ENCODE measurements at regions not wholly inside any gene's neighbourhood (a gene's known extent, or its start where the extent isn't known, plus 50 kb on each side); places are given as distances from the start of the nearest gene placed in this dataset.

- no peaks in the 10 kb centered on the region for H3F3A ChIP-seq (ENCODE audit: insufficient read depth, low read length)
- no peaks in the 10 kb centered on the region for H3K9me3 ChIP-seq (ENCODE audit: low read length)
- no peaks in the 10 kb centered on the region for H4K20me1 ChIP-seq (ENCODE audit: insufficient read depth, low read length)
- no peaks in the 10 kb centered on the region for H3K36me3 ChIP-seq (ENCODE audit: insufficient read depth, low read length)
- no peaks in the 10 kb centered on the region for H3K9me2 ChIP-seq (ENCODE audit: low read depth, low read length)
- H3K4me2 ChIP-seq (ENCODE audit: low read length), result no peak overlapping the region
- TF ChIP-seq EZH2 (IDR thresholded peaks at IDR 0.05; ENCODE audit: borderline replicate concordance, low read length) (no peak), CTCF (IDR thresholded peaks at IDR 0.05; ENCODE audit: low read length) (no peak)
- H3K79me2 ChIP-seq (ENCODE audit: insufficient read depth, low read length), result no peaks in the 10 kb centered on the region
- no peak overlapping the region for H3K27ac ChIP-seq (ENCODE audit: low read depth, low read length, poor library complexity, severe bottlenecking)
- no peaks in the 10 kb centered on the region for H3K27me3 ChIP-seq (ENCODE audit: insufficient read depth, low read length)
- H3K4me1 ChIP-seq (ENCODE audit: insufficient read depth, low read length, severe bottlenecking), result no peaks in the 10 kb centered on the region
- no peak overlapping the region for H2AFZ ChIP-seq (ENCODE audit: low read length)
- no peak overlapping the region for H3K9ac ChIP-seq (ENCODE audit: low read length)
- no peak overlapping the region for H3K4me3 ChIP-seq (ENCODE audit: low read depth, low read length, poor library complexity, severe bottlenecking)
These were observed 180.6 kb upstream of the EEA1 start for GRCh38 chr12:93109551-93110203.

GRCh38 chr12:93111773-93112172, 182.7 kb upstream of the EEA1 start:
- Histone ChIP-seq H3K27ac (ENCODE audit: low read depth, low read length, poor library complexity, severe bottlenecking) (no peak overlapping the region), H3F3A (ENCODE audit: insufficient read depth, low read length) (no peaks in the 10 kb centered on the region), H3K9me3 (ENCODE audit: low read length) (no peaks in the 10 kb centered on the region), H3K4me3 (ENCODE audit: low read depth, low read length, poor library complexity, severe bottlenecking) (no peak overlapping the region), H2AFZ (ENCODE audit: low read length) (no peak overlapping the region), H3K27me3 (ENCODE audit: insufficient read depth, low read length) (no peaks in the 10 kb centered on the region), H3K4me2 (ENCODE audit: low read length) (no peak overlapping the region), H3K9me2 (ENCODE audit: low read depth, low read length) (no peaks in the 10 kb centered on the region), H3K79me2 (ENCODE audit: insufficient read depth, low read length) (no peaks in the 10 kb centered on the region), H3K9ac (ENCODE audit: low read length) (no peak overlapping the region), H3K36me3 (ENCODE audit: insufficient read depth, low read length) (no peaks in the 10 kb centered on the region), H3K4me1 (ENCODE audit: insufficient read depth, low read length, severe bottlenecking) (no peaks in the 10 kb centered on the region), H4K20me1 (ENCODE audit: insufficient read depth, low read length) (no peaks in the 10 kb centered on the region)
- no peak for TF ChIP-seq EZH2 (IDR thresholded peaks at IDR 0.05; ENCODE audit: borderline replicate concordance, low read length)

- no peak overlapping the region for H2AFZ ChIP-seq (ENCODE audit: low read length)
- H3K27ac ChIP-seq (ENCODE audit: low read depth, low read length, poor library complexity, severe bottlenecking), result no peak overlapping the region
These were observed 184.4 kb upstream of the EEA1 start for GRCh38 chr12:93113317-93114006.

More at GRCh38 chr12:93113317-93114006, 184.4 kb upstream of the EEA1 start:
- Histone ChIP-seq H3K4me1 (ENCODE audit: insufficient read depth, low read length, severe bottlenecking) (no peaks in the 10 kb centered on the region), H3K9me2 (ENCODE audit: low read depth, low read length) (no peaks in the 10 kb centered on the region), H3K4me3 (ENCODE audit: low read depth, low read length, poor library complexity, severe bottlenecking) (no peak overlapping the region), H3K79me2 (ENCODE audit: insufficient read depth, low read length) (no peaks in the 10 kb centered on the region), H3K36me3 (ENCODE audit: insufficient read depth, low read length) (no peaks in the 10 kb centered on the region), H3K27me3 (ENCODE audit: insufficient read depth, low read length) (no peaks in the 10 kb centered on the region), H3K9me3 (ENCODE audit: low read length) (no peaks in the 10 kb centered on the region), H3K9ac (ENCODE audit: low read length) (no peak overlapping the region), H4K20me1 (ENCODE audit: insufficient read depth, low read length) (no peaks in the 10 kb centered on the region), H3K4me2 (ENCODE audit: low read length) (no peak overlapping the region), H3F3A (ENCODE audit: insufficient read depth, low read length) (no peaks in the 10 kb centered on the region)
- no peak for TF ChIP-seq CTCF (IDR thresholded peaks at IDR 0.05; ENCODE audit: low read length)
- TF ChIP-seq EZH2 (IDR thresholded peaks at IDR 0.05; ENCODE audit: borderline replicate concordance, low read length), result no peak
